ENCODE measurements at regions not wholly inside any gene's neighbourhood (a gene's known extent, or its start where the extent isn't known, plus 50 kb on each side); places are given as distances from the start of the nearest gene placed in this dataset.

DNA sequence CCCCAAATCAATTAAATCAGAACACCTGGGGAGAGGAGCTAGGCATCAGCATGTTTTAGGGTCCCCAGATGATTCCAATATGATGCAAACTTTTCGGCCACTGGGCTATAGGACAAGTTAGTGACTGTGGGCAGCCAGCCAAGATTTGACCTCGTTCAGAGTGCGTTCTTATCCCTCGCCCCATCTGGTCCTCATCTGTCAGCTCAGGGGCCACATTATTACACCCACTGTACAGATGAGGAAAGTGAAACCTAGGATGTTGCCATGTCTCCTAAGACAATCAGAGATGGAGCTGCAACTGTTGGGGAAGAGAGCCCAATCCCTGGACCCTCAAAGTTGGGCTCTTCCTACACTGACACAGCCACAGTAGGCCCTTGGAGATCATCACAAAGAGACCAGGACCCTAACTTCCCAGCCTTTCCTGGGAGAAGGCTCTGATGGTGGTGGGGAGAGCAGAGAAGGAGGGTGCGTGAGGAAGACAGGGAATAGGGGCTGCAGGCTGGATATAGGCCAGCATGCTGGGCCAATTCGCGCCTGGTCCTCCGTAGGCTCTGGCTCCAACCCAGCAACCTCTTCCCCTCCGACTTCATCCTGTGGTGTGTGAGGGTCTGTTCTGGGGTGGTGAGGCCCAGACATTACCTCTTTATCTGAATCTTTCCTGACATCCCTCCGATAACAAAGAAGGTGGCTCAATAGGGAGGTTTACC is 109.4 kb upstream of the ZMIZ1 start:
- FAIRE-seq: no peak

DNA sequence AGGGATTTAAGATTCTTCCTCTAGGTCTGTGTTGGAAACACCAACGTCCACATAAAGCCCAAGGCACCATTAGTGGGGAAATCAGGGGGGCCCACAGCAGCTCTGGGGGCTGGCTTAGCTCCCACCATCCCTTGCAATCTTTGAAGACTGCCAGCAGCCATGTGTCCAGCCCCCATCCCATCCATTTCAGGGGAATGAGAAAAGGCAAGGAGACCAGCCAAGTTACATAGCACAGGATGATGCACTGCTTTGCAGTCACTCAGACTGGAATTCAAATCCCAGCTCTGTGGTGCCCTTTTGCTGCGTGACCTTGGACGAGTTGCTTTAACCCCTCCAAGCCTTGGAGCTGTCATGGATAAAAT is 108.9 kb upstream of the ZMIZ1 start:
- no peak for FAIRE-seq

DNA sequence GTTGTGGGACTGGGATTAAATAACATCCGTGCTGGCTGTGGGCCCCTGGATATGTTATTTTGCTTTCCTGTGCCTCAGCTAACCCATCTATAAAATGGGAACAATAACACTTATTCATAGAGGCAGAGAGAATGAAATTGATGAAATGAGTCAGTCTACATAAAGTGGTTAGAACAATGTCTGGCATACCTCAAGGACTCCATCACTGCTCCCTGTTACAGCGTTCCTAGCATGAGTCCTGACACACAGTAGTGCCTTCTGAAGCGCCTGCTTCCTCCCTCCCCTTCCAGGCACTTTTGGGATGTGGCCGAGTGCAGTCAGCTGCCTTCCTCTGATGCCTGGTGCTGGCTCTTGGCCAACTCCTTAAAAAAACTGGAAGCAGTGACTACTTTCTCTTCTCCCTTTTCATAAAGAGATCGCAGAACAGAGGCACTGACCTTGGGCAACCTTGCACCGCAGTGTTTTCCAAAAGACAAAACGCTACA is 108.4 kb upstream of the ZMIZ1 start:
- no peak for FAIRE-seq

DNA sequence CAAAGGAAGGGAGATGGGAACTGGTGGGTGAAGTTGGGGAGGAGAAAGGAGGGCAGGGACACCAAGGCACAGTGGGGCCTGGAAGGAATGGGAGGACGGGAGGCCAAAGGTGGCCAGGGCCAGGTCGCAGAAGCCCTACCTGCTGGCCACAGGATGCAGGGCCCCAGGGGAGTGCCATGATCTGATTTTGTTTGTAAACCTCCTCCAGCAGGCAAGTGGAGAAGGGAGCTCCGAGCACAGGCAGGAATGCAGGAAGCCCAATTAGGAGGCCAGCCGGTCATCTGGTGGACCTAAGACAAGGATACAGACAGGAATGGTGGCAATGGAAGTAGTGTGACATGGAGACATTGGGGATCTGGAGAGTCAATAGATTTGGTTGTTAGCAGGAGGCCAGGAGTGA is 107.0 kb upstream of the ZMIZ1 start:
- FAIRE-seq: no peak

GRCh38 chr10:78963074-78964034 is 105.4 kb upstream of the ZMIZ1 start:
- FAIRE-seq: no peak

DNA sequence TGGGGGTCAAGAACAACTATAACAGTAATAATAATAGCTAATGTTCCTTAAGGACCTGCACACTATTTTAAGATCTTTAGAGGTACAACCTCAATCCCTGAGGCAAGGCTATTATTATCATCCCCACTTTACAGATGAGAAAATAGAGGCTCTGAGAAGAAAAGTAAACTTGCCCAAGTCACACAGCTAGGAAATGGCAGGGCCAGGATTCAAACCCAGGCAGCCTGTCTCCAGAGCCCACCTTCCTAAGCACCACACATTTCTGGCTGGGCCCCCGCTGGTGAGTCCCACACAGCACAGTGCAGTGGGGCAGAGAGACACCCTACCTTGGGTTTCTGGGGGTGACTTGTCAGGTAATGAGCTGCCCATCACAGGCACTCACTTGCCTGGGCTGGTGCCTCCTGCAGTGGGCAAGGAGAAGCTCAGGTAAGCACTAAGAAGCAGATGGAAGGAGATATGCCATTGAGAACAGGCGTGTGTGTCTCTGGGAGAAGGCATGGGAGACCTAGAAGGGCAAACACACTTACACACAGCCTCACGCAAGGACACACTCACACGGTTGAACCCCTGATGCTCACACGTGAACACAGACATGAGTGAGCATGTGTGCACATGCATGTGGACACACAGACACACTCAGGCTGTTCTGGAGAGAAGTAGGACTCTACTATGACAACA is 104.4 kb upstream of the ZMIZ1 start:
- no peak for FAIRE-seq

DNA sequence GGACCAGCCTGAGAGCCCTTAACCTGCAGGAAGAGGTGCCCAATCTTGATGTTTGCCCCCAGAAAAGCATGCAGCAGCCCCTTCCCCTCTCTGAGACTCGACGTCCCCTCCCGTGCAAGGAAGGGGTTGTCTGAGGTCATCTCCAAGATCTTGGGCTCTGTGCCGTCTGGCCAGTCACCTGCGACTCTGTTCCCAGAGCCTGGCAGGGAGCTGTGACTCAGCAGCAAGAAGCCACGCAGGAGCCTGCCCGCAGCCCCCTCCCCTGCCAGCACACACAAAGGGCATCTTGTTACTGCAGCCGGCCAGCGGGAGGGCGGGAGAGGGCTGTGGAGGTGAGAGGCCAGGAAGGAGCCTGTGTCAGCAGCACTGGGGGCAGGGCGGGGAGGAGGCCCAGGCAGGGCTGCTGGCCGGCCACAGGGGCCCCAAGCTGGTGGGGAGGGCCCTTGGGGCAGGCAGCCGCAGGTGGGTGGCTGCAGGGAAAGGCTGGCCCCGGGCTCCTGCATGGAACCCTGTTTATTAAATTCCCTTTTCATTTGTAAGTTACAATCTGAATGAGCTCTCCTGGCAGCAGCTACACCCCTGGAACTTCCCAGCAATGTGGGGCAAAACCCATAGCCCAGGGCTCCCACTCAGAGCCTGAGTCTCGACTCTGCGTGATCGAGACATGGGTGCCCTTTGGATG is 103.7 kb upstream of the ZMIZ1 start:
- FAIRE-seq: no peak

DNA sequence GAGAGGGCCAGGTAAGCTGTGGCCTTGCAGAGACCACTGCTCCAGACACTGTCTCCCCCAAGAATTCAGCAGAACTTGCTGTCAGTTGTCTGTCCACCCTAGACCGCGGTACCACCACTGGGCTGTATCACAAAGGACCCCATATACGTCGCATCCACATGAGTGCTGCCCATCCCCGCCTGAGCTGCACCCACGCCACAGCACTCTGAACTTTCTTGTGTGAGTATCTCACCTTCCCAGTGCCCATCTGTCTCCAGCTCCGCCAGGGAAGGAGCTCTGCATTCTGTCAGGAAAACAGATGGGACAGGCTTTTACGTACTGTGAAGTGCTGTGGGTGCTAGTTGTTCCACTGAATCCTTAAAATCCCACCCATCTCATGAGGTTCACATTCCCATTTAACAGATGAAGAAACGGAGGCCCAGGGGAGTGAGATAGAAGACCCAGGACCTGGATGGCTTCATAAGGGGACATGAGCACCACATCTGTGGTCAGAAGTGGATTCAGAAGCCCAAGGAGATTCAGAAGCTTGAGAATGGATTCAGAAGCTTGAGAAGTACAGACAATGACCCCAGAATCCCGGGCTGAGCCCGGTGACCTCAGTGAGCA is 102.5 kb upstream of the ZMIZ1 start:
- FAIRE-seq: no peak

DNA sequence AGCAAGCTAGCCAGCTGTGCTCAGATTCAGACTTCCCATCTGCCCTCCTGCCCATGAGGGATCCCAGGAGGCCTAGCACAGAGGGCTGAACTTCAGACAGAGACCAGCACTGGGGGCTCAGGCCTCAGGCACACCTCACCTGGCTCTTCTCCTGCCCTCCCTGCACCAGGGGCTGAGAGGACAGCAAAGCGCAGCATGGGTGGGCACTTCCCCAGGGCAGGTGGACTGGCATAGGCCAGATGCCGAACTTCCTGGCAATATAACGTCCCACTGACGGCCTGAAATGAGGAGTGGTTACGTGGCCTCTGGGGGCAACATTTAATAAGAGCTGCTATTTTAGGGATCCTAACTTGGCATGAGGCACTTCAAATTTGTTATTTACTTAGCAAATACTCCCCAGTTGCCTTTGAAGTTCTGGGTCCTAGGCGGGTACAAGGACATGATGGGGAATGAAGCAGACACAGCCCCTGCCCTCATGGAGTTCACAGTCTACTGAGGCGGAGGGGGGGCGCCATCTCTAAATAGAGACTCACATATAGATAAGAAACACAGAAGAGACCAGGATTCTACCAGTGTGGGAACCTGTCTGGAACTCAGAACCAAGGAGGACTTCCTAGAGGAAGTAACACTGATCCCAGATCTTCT is 101.8 kb upstream of the ZMIZ1 start:
- FAIRE-seq: no peak

GRCh38 chr10:78968300-78968942 is 100.3 kb upstream of the ZMIZ1 start:
- no peak for FAIRE-seq

GRCh38 chr10:78968943-78969342 is 99.8 kb upstream of the ZMIZ1 start:
- FAIRE-seq: no peak

- no peak for FAIRE-seq
These were observed 99.0 kb upstream of the ZMIZ1 start for GRCh38 chr10:78969719-78970118.

- FAIRE-seq: no peak
These were observed 98.5 kb upstream of the ZMIZ1 start for GRCh38 chr10:78970261-78970660.

DNA sequence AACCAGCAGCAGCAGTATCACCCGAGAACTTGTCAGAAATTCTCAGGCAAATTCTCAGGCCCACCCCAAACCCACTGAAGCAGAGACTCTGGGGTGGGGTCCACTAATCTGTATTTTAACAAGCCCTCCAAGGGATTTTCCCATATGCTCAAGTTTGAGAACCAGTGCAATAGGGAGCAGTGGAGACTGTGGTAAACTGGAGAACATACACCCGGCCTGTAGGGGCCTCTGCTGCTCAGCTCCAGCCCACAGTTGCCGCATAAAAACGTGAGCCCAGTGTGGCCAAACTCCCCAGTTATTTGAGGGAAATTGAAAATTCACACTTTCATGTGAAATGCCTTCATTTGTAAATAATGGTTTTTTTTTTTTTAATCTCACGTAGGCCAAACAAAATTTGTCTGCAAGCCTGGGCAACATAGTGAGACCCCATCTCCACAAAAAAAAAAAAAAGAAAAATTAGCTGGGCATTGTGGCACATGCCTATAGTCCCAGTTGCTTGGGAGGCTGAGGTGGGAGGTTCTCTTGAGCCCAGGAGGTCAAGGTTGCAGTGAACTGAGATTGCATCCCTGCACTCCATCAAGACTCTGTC is 97.6 kb upstream of the ZMIZ1 start:
- no peak for FAIRE-seq

DNA sequence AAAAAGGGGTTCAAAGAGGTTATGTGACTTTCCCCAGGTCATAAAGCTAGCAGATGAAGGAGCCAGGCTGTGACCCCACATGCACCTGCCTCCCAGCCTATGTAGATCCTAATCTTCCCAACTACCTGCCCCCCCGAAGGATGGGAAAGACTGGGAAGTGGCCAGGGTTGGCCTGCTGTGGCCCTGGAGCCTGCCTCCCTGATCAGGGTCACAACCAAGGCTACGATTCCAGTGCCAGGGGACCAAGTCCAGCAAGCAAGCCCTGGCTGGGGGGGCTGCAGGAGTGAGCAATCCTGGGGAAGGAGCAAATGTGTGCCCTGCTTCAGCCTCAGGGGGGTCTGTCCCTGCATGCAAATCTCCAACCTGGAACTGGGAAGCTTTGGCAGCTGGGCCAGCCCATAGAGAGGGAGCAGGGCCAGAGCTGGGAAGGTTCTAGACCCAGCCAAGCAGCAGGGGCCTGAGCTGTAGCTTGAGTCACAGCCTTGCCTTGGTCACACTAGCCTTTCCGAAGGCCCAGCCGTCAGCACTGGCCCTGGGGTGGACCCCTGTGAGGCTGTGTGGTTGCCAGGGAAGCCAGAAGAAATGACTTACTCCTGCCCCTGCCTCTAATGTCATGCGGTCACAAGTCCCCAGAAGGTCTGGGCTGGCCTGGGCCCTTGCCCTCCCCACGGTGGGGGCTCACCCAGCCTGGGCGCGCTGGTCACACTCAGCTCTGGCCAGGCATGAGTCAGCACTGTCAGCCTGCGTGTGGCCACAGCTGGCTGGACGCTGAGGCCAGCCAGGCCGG is 96.4 kb upstream of the ZMIZ1 start:
- no peak for FAIRE-seq

- no peak for FAIRE-seq
These were observed 95.5 kb upstream of the ZMIZ1 start for GRCh38 chr10:78972947-78973900.

- no peak for FAIRE-seq
These were observed 94.7 kb upstream of the ZMIZ1 start for GRCh38 chr10:78973901-78974616.

Data from endometrium (tissue), 2 donors.